Ascending aorta (tissue), 2 donors: ENCODE measurements at regions not wholly inside any gene's neighbourhood (a gene's known extent, or its start where the extent isn't known, plus 50 kb on each side); places are given as distances from the start of the nearest gene placed in this dataset.
"Not testable (repeated sequence)": the region's sequence is repeated elsewhere in the genome, so short reads cannot be mapped to it uniquely, and the experiment has no call there.

ENCODE experiments used
- DNase-seq, 2 donors: peaks; one replicate each; pipeline ENCODE4 v3.0.0-alpha.2; 2019; ENCODE audit warnings: low spot score in 2 of 2
- H3K27ac ChIP-seq, 2 donors: fragments of 200-600 bp; sonication (generic); one replicate each; pipeline ENCODE4 v1.5.1; 2016 to 2017; ENCODE audit warnings: mild to moderate bottlenecking in 1 of 2
- H3K27me3 ChIP-seq: fragments of 200-600 bp; sonication (generic); one replicate; pipeline ENCODE4 v1.5.1; 2017
- H3K36me3 ChIP-seq, 2 donors: fragments of 200-600 bp; sonication (generic); one replicate each; pipeline ENCODE4 v1.5.1; 2016
- H3K4me1 ChIP-seq, 2 donors: fragments of 200-600 bp; sonication (generic); one replicate each; pipeline ENCODE4 v1.5.1; 2016 to 2017; ENCODE audit warnings: mild to moderate bottlenecking in 1 of 2
- H3K4me3 ChIP-seq, 2 donors: fragments of 200-600 bp; sonication (generic); one replicate each; pipeline ENCODE4 v1.5.1; 2016 to 2017; ENCODE audit warnings: mild to moderate bottlenecking in 1 of 2
- H3K9me3 ChIP-seq, 2 donors: fragments of 200-600 bp; sonication (generic); one replicate each; pipeline ENCODE4 v1.5.1; 2016
- CTCF ChIP-seq, 3 experiments: fragments of 200-600 bp in 2 of 3; fragments of 450-650 bp in 1 of 3; sonication (generic) in 2 of 3; IDR thresholded peaks; one replicate each; pipeline ENCODE4 v1.5.1; 2016 to 2019; ENCODE audit warnings: antibody characterized with exemption in 3 of 3, mild to moderate bottlenecking in 1 of 3, moderate library complexity in 1 of 3
- intact Hi-C: fragments of 100-400 bp; cut with DNase I; formaldehyde crosslinking; loops from one replicate; pipeline ENCODE4 v1.15.1; 2023

GRCh38 chr9:115413304-115413703 lies 295.3 kb upstream of the TNC start:
- intact Hi-C loops: no loop called here
- no peak overlapping the region for H3K4me3 ChIP-seq
- no peaks in the 10 kb centered on the region for H3K27me3 ChIP-seq
- no peaks in the 10 kb centered on the region for H3K36me3 ChIP-seq
- TF ChIP-seq CTCF (IDR thresholded peaks at IDR 0.05): no peak
- no peak overlapping the region for H3K27ac ChIP-seq
- no peak for DNase-seq
- no peaks in the 10 kb centered on the region for H3K9me3 ChIP-seq
- peaks cover 0 to 3% of the 10 kb centered on the region in 2 donors for H3K4me1 ChIP-seq

DNA sequence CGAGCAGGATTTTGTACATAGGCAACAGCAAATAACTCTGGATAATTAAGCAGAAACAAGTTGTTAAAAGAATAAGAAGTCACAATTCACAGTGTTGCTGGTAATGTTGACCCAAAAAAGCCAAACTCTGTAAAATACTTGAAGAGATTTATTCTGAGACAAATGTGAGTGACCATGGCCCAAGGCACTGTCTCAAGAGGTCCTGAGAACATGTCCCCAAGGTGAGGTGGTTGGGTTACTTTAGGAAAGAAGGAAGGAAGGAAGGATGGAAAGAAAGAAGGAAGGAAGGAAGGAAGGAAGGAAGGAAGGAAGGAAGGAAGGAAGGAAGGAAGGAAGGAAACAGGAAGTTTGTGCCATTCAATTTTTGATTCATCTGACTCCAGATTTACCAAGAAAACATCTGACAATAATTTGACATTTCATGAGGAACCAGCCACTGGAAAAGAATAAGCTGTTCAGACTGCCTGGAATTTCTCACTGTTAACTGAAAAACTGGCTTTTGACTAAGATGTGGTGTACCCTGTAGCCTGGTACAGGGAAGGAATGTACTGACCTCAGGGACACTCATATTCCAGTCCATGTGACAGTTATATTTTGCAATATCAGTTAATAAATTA lies 295.9 kb upstream of the TNC start:
- no peak for DNase-seq
- H3K36me3 ChIP-seq: no peaks in the 10 kb centered on the region
- H3K9me3 ChIP-seq: no peaks in the 10 kb centered on the region
- H3K4me3 ChIP-seq: no peak overlapping the region
- H3K27me3 ChIP-seq: no peaks in the 10 kb centered on the region
- intact Hi-C loops: no loop called here
- peaks cover 0 to 3% of the 10 kb centered on the region in 2 donors for H3K4me1 ChIP-seq
- TF ChIP-seq CTCF (IDR thresholded peaks at IDR 0.05): no peak
- peak overlapping the region in 1 of 2 donors; percentile 4 for H3K27ac ChIP-seq

DNA sequence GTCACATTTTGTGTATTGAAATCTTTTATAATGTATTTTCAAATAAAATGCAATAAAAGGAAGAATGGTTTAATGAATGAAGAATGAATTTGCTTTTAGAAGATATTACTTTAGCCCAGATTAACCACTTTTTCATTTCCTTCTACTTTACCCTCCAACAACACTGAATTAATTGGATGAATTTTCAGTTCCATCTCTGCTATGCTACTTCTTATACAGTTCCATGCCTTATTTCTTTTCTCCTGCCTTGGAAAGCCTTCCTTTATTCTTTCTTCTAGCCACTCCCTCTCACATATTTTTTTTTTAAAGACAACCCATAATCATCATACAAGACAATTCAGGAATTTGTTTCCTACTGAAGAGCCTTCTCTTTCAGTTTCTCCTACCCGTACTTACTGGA lies 296.6 kb upstream of the TNC start:
- peaks cover 0 to 3% of the 10 kb centered on the region in 2 donors for H3K4me1 ChIP-seq
- intact Hi-C loops: no loop called here
- no peaks in the 10 kb centered on the region for H3K36me3 ChIP-seq
- H3K9me3 ChIP-seq: no peaks in the 10 kb centered on the region
- no peaks in the 10 kb centered on the region for H3K27me3 ChIP-seq
- no peak overlapping the region for H3K4me3 ChIP-seq
- no peak for TF ChIP-seq CTCF (IDR thresholded peaks at IDR 0.05)
- DNase-seq: no peak
- peak overlapping the region in 1 of 2 donors; percentile 51 for H3K27ac ChIP-seq

DNA sequence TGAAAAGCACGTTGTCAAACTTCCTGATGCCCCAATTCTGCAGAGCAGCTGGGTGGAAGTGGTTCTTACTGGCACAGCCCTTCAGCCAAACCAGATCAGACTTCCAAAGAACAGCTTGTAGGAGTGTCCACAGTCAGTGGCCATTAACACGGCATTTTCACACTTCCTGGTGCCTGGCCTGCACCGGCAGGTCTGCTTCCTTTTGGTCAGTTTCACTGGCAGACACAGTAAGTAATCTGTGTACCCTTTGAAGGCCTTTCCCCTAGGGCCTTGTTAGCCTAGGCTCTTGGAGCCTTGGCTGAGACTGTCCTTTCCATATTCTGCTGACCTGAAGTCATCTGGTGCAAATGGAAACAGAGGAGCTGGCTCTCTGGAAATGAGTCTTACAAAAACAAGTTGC lies 297.5 kb upstream of the TNC start:
- H3K27ac ChIP-seq: peak overlapping the region; percentile 46 to 51
- no peaks in the 10 kb centered on the region for H3K27me3 ChIP-seq
- peaks cover 0 to 2% of the 10 kb centered on the region in 2 donors for H3K9me3 ChIP-seq
- H3K4me1 ChIP-seq: peaks cover 0 to 3% of the 10 kb centered on the region in 2 donors
- intact Hi-C loops: no loop called here
- no peak for TF ChIP-seq CTCF (IDR thresholded peaks at IDR 0.05)
- no peak for DNase-seq
- H3K36me3 ChIP-seq: no peaks in the 10 kb centered on the region
- H3K4me3 ChIP-seq: no peak overlapping the region

DNA sequence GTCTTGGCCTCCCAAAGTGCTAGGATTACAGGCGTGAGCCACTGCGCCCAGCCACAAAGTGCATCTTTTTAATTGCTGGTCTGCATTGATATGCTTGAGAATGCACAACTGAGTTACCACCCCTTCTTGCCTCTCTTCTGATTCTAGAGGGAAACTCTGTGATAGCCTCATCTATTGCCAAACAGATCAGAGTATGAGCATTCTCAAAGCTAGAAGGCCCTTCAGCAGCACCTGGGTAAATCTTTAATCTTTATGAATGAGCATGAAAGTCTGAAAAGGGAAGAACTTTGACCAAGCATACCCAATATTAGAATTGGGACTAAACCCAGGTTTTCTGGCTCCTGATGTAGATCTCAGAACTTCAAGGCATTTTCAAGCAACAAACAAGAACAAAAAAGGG lies 298.3 kb upstream of the TNC start:
- intact Hi-C loops: no loop called here
- Histone ChIP-seq H3K27ac (peak overlapping the region in 1 of 2 donors; percentile 22), H3K4me1 (peaks cover 0 to 3% of the 10 kb centered on the region in 2 donors), H3K4me3 (no peak overlapping the region), H3K9me3 (peaks cover 0 to 11% of the 10 kb centered on the region in 2 donors), H3K36me3 (no peaks in the 10 kb centered on the region), H3K27me3 (no peaks in the 10 kb centered on the region)
- DNase-seq: no peak
- TF ChIP-seq CTCF (IDR thresholded peaks at IDR 0.05): no peak

DNA sequence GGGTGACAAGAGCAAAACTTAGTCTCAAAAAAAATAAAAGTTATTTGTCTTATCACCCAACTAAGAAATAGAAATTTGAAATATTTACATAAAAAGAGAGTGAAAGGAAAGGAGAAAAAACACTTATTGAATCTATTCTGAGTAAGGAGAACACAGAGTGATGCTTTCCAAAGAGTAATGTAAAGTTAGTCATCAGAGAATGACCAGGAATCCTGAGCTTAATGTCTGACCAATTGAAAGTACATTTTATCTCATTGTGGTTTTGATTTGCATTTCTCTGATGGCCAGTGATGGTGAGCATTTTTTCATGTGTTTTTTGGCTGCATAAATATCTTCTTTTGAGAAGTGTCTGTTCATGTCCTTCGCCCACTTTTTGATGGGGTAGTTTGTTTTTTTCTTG lies 300.2 kb upstream of the TNC start:
- H3K36me3 ChIP-seq, intact Hi-C loops, H3K27me3 ChIP-seq, H3K4me1 ChIP-seq, DNase-seq, H3K4me3 ChIP-seq, H3K27ac ChIP-seq: not testable (repeated sequence)
- peaks cover 0 to 17% of the 10 kb centered on the region in 2 donors for H3K9me3 ChIP-seq
